ENCODE measurements at regions not wholly inside any gene's neighbourhood (a gene's known extent, or its start where the extent isn't known, plus 50 kb on each side); places are given as distances from the start of the nearest gene placed in this dataset.

GRCh38 chr11:31870609-31871309 lies 59.6 kb upstream of the PAX6 start (continued):
- TF ChIP-seq, protein P1, sequence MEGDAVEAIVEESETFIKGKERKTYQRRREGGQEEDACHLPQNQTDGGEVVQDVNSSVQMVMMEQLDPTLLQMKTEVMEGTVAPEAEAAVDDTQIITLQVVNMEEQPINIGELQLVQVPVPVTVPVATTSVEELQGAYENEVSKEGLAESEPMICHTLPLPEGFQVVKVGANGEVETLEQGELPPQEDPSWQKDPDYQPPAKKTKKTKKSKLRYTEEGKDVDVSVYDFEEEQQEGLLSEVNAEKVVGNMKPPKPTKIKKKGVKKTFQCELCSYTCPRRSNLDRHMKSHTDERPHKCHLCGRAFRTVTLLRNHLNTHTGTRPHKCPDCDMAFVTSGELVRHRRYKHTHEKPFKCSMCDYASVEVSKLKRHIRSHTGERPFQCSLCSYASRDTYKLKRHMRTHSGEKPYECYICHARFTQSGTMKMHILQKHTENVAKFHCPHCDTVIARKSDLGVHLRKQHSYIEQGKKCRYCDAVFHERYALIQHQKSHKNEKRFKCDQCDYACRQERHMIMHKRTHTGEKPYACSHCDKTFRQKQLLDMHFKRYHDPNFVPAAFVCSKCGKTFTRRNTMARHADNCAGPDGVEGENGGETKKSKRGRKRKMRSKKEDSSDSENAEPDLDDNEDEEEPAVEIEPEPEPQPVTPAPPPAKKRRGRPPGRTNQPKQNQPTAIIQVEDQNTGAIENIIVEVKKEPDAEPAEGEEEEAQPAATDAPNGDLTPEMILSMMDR (IDR thresholded peaks at IDR 0.05 in 2 of 3, conservative IDR thresholded peaks at IDR 0.05 in 1 of 3; ENCODE audit: insufficient read depth in 2 of 3, low read depth in 1 of 3, low read length in 3 of 3): peak; percentile 73 to 81 (median 79)
- TF ChIP-seq, protein P2, sequence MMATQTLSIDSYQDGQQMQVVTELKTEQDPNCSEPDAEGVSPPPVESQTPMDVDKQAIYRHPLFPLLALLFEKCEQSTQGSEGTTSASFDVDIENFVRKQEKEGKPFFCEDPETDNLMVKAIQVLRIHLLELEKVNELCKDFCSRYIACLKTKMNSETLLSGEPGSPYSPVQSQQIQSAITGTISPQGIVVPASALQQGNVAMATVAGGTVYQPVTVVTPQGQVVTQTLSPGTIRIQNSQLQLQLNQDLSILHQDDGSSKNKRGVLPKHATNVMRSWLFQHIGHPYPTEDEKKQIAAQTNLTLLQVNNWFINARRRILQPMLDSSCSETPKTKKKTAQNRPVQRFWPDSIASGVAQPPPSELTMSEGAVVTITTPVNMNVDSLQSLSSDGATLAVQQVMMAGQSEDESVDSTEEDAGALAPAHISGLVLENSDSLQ (IDR thresholded peaks at IDR 0.05): peak; percentile 81
- TF ChIP-seq KLF13 (tag; IDR thresholded peaks at IDR 0.05; ENCODE audit: borderline replicate concordance, low read depth) (peak; percentile 42; the same call in 1 of the 2 replicates), REST (IDR thresholded peaks at IDR 0.05; ENCODE audit: borderline replicate concordance) (peak; percentile 86), REST (CRISPR knock-in tag; IDR thresholded peaks at IDR 0.05; ENCODE audit: low read depth) (no peak)
